HK-2 (cell line): ENCODE measurements at regions not wholly inside any gene's neighbourhood (a gene's known extent, or its start where the extent isn't known, plus 50 kb on each side); places are given as distances from the start of the nearest gene placed in this dataset.

Source experiments
- DNase-seq: peaks from one replicate; pipeline ENCODE4 v3.0.0-alpha.2; 2018; ENCODE audit not compliant: unreplicated experiment

GRCh38 chr12:108037960-108038359, 91.1 kb upstream of the WSCD2 start:
- DNase-seq: no peak

- DNase-seq: no peak
These were observed 89.3 kb upstream of the WSCD2 start for GRCh38 chr12:108039794-108040193.

- no peak for DNase-seq
These were observed 88.1 kb upstream of the WSCD2 start for GRCh38 chr12:108040947-108041346.

- DNase-seq: no peak
These were observed 85.8 kb upstream of the WSCD2 start for GRCh38 chr12:108043286-108043685.

GRCh38 chr12:108043750-108044533, 85.1 kb upstream of the WSCD2 start:
- no peak for DNase-seq

- no peak for DNase-seq
These were observed 83.0 kb upstream of the WSCD2 start for GRCh38 chr12:108046135-108046534.

GRCh38 chr12:108046650-108047049, 82.4 kb upstream of the WSCD2 start:
- DNase-seq: no peak

GRCh38 chr12:108047071-108047550, 82.0 kb upstream of the WSCD2 start:
- no peak for DNase-seq

GRCh38 chr12:108048686-108049085, 80.4 kb upstream of the WSCD2 start:
- DNase-seq: no peak

- no peak for DNase-seq
These were observed 78.4 kb upstream of the WSCD2 start for GRCh38 chr12:108050696-108051095.

- DNase-seq: no peak
These were observed 76.8 kb upstream of the WSCD2 start for GRCh38 chr12:108052260-108052659.

- no peak for DNase-seq
These were observed 75.6 kb upstream of the WSCD2 start for GRCh38 chr12:108053512-108053911.

GRCh38 chr12:108054496-108054895, 74.6 kb upstream of the WSCD2 start:
- no peak for DNase-seq

- no peak for DNase-seq
These were observed 73.9 kb upstream of the WSCD2 start for GRCh38 chr12:108055141-108055540.

- DNase-seq: no peak
These were observed 69.0 kb upstream of the WSCD2 start for GRCh38 chr12:108060067-108060466.

GRCh38 chr12:108060903-108061302, 68.2 kb upstream of the WSCD2 start:
- no peak for DNase-seq

- no peak for DNase-seq
These were observed 65.9 kb upstream of the WSCD2 start for GRCh38 chr12:108063192-108063591.

GRCh38 chr12:108065069-108065468, 64.0 kb upstream of the WSCD2 start:
- no peak for DNase-seq

- DNase-seq: no peak
These were observed 62.2 kb upstream of the WSCD2 start for GRCh38 chr12:108066583-108067577.

- DNase-seq: no peak
These were observed 59.4 kb upstream of the WSCD2 start for GRCh38 chr12:108069651-108070165.

GRCh38 chr12:108075561-108075960, 53.5 kb upstream of the WSCD2 start:
- no peak for DNase-seq

GRCh38 chr12:108076556-108076955, 52.5 kb upstream of the WSCD2 start:
- no peak for DNase-seq
